Activated CD8-positive, alpha-beta T cell treated with anti-CD3 and anti-CD28 coated beads, Interleukin-2, amount 10 ng/mL, durations not matched to agents 7 days and 5 days (primary cell): ENCODE measurements at regions not wholly inside any gene's neighbourhood (a gene's known extent, or its start where the extent isn't known, plus 50 kb on each side); places are given as distances from the start of the nearest gene placed in this dataset.
A peak's percentile ranks its signal among the peaks of the same experiment; 100 is the strongest.
"Not testable (repeated sequence)": the region's sequence is repeated elsewhere in the genome, so short reads cannot be mapped to it uniquely, and the experiment has no call there.

Source experiments
- ATAC-seq: fragments of 150-1000 bp; cut with Tn5 transposase; one replicate; pipeline ENCODE4 v1.10.0; 2021; ENCODE audit warnings: moderate library complexity
- CTCF ChIA-PET: fragments of 350-600 bp; sonication (Branson Sonifier 250); formaldehyde crosslinking; loops from one replicate; lab custom pipeline; 2021; ENCODE audit warnings: antibody characterized with exemption; lab: Charles Lee
- POLR2A ChIA-PET: fragments of 350-600 bp; sonication (Branson Sonifier 250); formaldehyde crosslinking; loops from one replicate; lab custom pipeline; 2021; ENCODE audit warnings: antibody characterized with exemption; lab: Charles Lee
- DNase-seq: peaks from one replicate; pipeline ENCODE4 v3.0.0-alpha.2; 2020
- H3K27ac Mint-ChIP-seq: one replicate; pipeline ENCODE4 v1.8.0; 2021; ENCODE audit warnings: mild to moderate bottlenecking, mixed read lengths
- H3K27me3 Mint-ChIP-seq: one replicate; pipeline ENCODE4 v1.8.0; 2021; ENCODE audit warnings: low read depth, mixed read lengths
- H3K36me3 Mint-ChIP-seq: one replicate; pipeline ENCODE4 v1.8.0; 2021; ENCODE audit warnings: low read depth, mixed read lengths
- H3K4me1 Mint-ChIP-seq: one replicate; pipeline ENCODE4 v1.8.0; 2021; ENCODE audit warnings: low read depth, mixed read lengths
- H3K4me3 Mint-ChIP-seq: one replicate; pipeline ENCODE4 v1.8.0; 2021; ENCODE audit warnings: mild to moderate bottlenecking, mixed read lengths
- H3K9me3 Mint-ChIP-seq: one replicate; pipeline ENCODE4 v1.8.0; 2022; ENCODE audit warnings: mixed read lengths; ENCODE audit not compliant: insufficient read depth

DNA sequence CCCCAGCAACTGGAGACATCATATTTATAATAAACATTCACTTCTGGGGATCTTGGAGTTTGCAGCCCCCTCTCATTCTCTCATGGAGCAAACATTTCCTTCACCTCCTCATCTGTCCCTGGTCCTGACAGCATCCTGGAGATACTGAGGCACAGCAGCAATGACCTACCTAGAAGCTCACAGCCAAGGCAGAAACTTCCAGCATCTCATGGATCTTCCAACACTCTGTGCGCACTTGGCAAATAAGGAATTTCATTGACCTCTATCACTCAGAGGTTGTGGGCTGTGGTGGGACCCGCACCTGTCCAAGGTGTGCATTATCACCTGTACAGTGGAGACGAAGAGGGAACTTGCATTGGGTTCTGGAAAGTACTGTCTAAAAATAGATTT, 109.8 kb downstream of the GGTLC2 start:
- ChIA-PET POLR2A (no interaction called here), CTCF (interaction anchor here (0.6 to 9.4 kb wide), 28 partner anchors 11 to 643 kb away, joined by 3 to 134 read pairs (median 7); no protein-coding TSS in a partner anchor)
- Mint-ChIP-seq H3K36me3 (no peaks in the 10 kb centered on the region), H3K27me3 (peaks cover 6% of the 10 kb centered on the region), H3K9me3 (no peaks in the 10 kb centered on the region), H3K27ac (no peak overlapping the region), H3K4me1 (peaks cover 37% of the 10 kb centered on the region), H3K4me3 (no peak overlapping the region)
- ATAC-seq (no peak), DNase-seq (no peak)

DNA sequence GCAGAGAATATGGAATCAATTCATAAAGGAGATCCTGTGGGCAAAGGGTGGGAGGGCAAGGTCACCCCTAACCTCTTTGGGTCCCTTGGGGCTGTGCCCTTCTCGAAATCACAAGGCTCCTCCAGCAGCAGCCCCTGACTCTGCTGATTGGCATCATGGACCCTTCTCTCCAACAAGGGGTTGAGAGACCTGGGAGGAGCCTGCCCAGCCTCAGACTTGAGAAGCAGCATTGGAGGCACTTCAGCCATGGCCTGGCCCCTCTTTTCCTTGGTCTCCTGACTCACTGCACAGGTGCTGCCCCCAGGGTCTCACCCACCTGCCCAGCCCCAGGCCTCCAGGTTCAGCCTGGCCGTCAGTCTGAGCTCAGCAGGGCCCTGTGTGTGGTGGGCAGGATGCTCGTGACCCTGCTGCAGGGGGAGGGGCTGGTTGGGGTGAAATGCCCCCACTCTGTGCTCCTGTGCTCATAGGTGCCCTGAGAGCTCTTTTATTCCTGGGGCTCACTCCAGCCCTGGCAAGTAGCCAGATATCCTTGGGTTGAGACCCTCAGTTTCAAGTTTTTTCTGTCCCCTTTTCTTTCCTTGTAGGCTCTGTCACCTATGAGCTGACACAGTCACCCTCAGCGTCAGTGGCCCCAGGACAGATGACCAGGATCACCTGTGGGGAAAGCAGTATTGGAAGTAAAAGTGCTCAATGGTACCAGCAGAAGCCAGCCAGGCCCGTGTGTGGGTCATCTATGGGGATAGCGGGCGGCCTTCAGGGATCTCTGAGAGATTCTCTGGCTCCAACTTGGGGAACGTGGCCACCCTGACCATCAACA, 110.8 kb downstream of the GGTLC2 start:
- Mint-ChIP-seq H3K36me3 (no peaks in the 10 kb centered on the region), H3K27ac (no peak overlapping the region), H3K4me3 (no peak overlapping the region), H3K27me3 (peaks cover 6% of the 10 kb centered on the region), H3K4me1 (peaks cover 44% of the 10 kb centered on the region), H3K9me3 (no peaks in the 10 kb centered on the region)
- DNase-seq: no peak
- no peak for ATAC-seq
- CTCF ChIA-PET: interaction anchor here (1.7 to 9.4 kb wide), 7 partner anchors 11 to 129 kb away, joined by 5 to 134 read pairs (median 17); no protein-coding TSS in a partner anchor
- POLR2A ChIA-PET: no interaction called here

DNA sequence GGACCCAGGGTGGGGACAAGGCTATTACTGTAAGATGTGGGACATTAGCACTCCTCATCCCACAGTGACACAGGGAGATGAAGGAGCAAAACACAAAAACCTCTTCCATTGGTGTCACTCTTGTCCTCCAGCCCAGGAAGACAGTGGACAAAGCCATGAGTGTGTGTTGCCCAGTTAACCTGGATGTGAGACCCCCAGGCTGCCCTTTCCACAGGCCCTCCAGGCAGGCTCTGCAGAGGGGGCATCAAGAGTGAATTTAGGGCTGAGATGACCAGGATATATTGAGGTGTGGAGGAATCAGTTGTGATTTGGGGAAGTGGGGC, 111.3 kb downstream of the GGTLC2 start:
- H3K36me3 Mint-ChIP-seq: no peaks in the 10 kb centered on the region
- H3K4me3 Mint-ChIP-seq: no peak overlapping the region
- H3K27me3 Mint-ChIP-seq: peaks cover 6% of the 10 kb centered on the region
- POLR2A ChIA-PET: no interaction called here
- CTCF ChIA-PET: interaction anchor here (0.9 to 9.4 kb wide), 5 partner anchors 11 to 129 kb away, joined by 4 to 134 read pairs (median 17); no protein-coding TSS in a partner anchor
- no peak for ATAC-seq
- peaks cover 47% of the 10 kb centered on the region for H3K4me1 Mint-ChIP-seq
- no peaks in the 10 kb centered on the region for H3K9me3 Mint-ChIP-seq
- H3K27ac Mint-ChIP-seq: no peak overlapping the region
- no peak for DNase-seq

DNA sequence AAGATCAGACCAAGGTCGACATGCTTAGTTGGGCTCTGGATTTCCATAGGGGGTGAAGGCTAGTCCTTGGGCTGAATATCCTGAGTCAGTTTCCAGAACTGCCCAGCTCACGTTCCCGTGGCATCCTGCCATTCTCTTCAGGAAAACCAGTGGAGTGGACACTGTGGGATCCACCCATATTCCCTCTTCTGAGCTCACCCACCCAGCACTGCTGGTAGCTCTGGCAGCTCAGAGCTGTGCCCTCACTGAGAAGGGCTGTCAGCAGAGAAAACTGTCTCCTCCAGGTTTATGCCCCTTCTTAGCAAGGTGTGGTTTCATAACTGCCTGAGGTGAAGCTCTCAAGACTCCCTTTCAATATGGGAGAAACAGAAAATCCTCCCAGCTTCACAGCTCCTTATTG, 111.7 kb downstream of the GGTLC2 start:
- no peak for DNase-seq
- POLR2A ChIA-PET: no interaction called here
- Mint-ChIP-seq H3K4me3 (no peak overlapping the region), H3K27me3 (peaks cover 6% of the 10 kb centered on the region), H3K9me3 (no peaks in the 10 kb centered on the region), H3K27ac (no peak overlapping the region), H3K36me3 (no peaks in the 10 kb centered on the region), H3K4me1 (peaks cover 47% of the 10 kb centered on the region)
- CTCF ChIA-PET: interaction anchor here (0.9 to 9.4 kb wide), 8 partner anchors 10 to 198 kb away, joined by 3 to 134 read pairs (median 4); no protein-coding TSS in a partner anchor
- ATAC-seq: no peak

DNA sequence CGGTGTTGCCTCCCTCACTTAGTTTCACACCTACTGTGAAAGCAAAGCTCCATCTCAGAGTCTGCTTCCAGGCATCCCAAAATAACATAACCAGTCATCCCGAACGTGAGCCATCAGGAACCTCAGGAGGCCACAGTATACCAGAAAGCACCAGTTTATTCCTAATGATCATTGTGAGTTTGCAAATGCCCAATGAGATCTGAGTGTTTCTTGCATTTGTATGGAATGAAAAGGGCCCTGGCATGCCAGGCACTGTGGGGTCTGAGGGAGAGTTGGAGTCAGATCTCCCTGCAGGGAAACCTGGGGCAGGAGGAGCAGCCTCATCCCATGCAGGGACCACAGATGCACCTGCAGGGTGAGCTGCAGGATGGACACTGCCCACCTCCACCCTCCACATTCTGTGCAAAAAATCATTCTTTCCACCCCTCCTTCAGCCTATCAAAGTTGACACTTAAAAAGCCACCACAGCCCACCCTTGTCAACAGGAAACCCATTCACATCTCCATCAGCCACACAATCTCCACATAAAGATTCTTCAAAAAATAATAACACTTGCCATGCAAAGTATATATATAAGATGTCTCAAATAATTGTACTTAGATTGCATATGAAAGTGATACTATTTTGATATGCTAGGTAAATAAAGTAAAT, 112.3 kb downstream of the GGTLC2 start:
- H3K27me3 Mint-ChIP-seq, DNase-seq, ATAC-seq, POLR2A ChIA-PET, H3K4me3 Mint-ChIP-seq, H3K27ac Mint-ChIP-seq, H3K36me3 Mint-ChIP-seq, H3K9me3 Mint-ChIP-seq: not testable (repeated sequence)
- CTCF ChIA-PET: interaction anchor here (0.9 to 9.4 kb wide), 8 partner anchors 10 to 198 kb away, joined by 3 to 134 read pairs (median 4); no protein-coding TSS in a partner anchor
- peaks cover 47% of the 10 kb centered on the region for H3K4me1 Mint-ChIP-seq

DNA sequence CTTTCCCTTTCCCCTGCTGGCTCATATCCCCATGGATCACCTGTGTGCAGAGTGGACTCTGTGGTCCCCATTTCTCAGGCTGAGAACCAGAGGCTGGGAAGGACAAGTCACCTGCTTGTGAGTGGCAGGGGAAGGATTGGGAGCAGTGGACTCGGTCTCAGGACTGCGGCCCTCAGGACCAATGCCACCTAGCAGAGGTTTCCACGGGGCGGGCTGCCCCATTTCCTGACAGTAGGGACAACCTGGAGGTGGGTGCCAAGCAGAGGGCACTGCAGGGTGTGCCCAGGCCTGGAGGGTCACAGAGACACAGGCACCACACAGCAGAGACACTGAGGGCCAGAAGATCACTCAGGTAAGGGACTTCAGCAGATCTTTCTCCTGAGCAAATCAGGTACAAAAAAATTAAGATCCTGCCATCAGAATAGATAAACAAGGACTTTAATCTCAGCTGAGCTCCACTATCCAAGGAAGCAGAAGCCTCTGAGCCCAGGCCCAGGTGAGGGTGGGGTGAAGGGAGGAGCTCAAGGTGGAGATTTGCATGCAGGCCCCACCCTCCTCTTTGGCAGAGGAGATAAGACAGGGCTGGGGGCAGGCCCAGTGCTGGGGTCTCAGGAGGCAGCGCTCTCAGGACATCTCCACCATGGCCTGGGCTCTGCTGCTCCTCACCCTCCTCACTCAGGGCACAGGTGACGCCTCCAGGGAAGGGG, 113.8 kb downstream of the GGTLC2 start:
- CTCF ChIA-PET: interaction anchor here (1.3 to 9.4 kb wide), 3 partner anchors 8 to 48 kb away, joined by 4 to 134 read pairs (median 6); no protein-coding TSS in a partner anchor
- not testable (repeated sequence) for DNase-seq, H3K27me3 Mint-ChIP-seq

DNA sequence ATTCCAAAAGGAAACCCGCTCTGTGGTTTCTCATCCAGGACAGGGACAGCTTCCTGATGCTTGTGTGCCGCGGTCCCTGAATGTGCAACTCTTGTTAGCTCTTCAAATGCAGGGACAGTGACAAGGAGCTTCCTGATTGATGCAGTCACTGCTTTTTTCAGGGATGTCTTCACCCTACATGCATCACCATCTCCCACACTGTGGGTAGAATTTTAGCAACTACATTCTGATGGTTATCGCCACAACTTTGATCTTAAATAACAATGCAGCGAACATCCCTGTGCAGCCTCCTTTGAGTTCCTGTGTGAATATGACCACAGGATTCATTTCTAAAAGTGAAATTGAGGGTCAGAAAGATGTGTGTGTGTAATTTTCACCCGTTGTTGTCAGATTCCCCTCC, 115.0 kb downstream of the GGTLC2 start:
- no peak overlapping the region for H3K4me3 Mint-ChIP-seq
- peaks cover 37% of the 10 kb centered on the region for H3K4me1 Mint-ChIP-seq
- no peak for ATAC-seq
- peak; percentile 17 for DNase-seq
- POLR2A ChIA-PET: no interaction called here
- no peaks in the 10 kb centered on the region for H3K9me3 Mint-ChIP-seq
- no peaks in the 10 kb centered on the region for H3K27me3 Mint-ChIP-seq
- CTCF ChIA-PET: interaction anchor here (1.3 to 9.4 kb wide), 3 partner anchors 7 to 49 kb away, joined by 4 to 134 read pairs (median 6); no protein-coding TSS in a partner anchor
- peak overlapping the region; percentile 2 for H3K27ac Mint-ChIP-seq
- no peaks in the 10 kb centered on the region for H3K36me3 Mint-ChIP-seq

More for the DNA sequence above, 113.8 kb downstream of the GGTLC2 start:
- H3K27ac Mint-ChIP-seq, H3K4me3 Mint-ChIP-seq, POLR2A ChIA-PET, H3K9me3 Mint-ChIP-seq, ATAC-seq, H3K36me3 Mint-ChIP-seq: not testable (repeated sequence)
- peaks cover 44% of the 10 kb centered on the region for H3K4me1 Mint-ChIP-seq

DNA sequence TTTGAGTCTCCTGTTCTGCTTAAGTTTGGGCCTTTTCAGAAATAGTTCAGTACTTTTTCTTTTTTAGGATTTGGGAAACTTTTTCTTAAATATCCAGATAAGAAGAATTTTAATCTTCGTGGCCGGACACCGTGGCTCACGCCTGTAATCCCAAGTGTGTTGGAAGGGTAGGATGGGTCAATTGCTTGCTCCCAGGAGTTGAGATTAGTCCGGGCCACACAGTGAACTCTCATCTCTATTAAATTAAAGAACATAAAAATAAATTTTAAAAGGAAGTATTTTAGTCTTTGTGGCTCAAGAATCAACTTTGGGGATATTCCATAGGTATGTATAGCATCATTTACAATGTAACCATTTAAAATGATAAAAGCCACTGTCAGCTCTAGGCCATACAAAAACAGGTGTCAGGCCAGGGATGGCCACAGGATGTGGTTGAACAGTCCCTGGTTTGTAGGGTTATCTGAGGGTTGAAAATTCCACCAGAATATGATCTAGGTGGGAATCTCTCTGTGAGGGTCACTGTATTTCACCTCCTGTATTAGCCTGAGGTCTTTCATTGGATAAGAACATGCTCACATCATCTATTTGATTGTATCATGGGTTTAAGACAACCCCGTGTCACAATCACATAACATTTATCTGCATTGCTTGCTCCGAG, 115.6 kb downstream of the GGTLC2 start:
- ATAC-seq (no peak), DNase-seq (peak; percentile 13)
- Mint-ChIP-seq H3K4me3 (no peak overlapping the region), H3K4me1 (peaks cover 37% of the 10 kb centered on the region), H3K27ac (no peak overlapping the region), H3K36me3 (no peaks in the 10 kb centered on the region), H3K9me3 (no peaks in the 10 kb centered on the region), H3K27me3 (no peaks in the 10 kb centered on the region)
- POLR2A ChIA-PET: no interaction called here
- CTCF ChIA-PET: interaction anchor here (0.7 to 9.4 kb wide), 3 partner anchors 6 to 124 kb away, joined by 3 to 134 read pairs (median 5); no protein-coding TSS in a partner anchor

DNA sequence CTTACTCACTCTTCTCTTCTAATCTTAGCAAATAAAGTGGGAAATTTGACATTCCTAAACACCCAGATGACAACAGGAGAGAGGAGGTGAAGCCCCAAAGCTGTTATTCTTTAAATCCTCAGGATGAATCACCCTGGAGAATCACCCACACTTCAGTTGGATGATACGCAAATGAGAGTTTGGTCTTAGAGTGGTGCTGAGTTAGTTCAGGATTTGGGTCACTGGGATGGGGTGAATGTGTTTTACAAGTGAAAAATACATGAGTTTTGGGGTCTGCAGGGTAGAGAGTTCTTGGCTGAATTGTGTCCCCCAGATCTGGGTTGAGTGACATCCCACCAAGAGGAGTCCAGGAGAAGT, 117.2 kb downstream of the GGTLC2 start:
- ChIA-PET CTCF (interaction anchor here (1.0 kb wide), 1 partner anchor 9 kb away, joined by 6 read pairs; no protein-coding TSS in a partner anchor), POLR2A (no interaction called here)
- Mint-ChIP-seq H3K27me3 (no peaks in the 10 kb centered on the region), H3K4me3 (no peak overlapping the region), H3K4me1 (peaks cover 27% of the 10 kb centered on the region), H3K36me3 (no peaks in the 10 kb centered on the region), H3K9me3 (no peaks in the 10 kb centered on the region), H3K27ac (no peak overlapping the region)
- ATAC-seq (no peak), DNase-seq (no peak)

DNA sequence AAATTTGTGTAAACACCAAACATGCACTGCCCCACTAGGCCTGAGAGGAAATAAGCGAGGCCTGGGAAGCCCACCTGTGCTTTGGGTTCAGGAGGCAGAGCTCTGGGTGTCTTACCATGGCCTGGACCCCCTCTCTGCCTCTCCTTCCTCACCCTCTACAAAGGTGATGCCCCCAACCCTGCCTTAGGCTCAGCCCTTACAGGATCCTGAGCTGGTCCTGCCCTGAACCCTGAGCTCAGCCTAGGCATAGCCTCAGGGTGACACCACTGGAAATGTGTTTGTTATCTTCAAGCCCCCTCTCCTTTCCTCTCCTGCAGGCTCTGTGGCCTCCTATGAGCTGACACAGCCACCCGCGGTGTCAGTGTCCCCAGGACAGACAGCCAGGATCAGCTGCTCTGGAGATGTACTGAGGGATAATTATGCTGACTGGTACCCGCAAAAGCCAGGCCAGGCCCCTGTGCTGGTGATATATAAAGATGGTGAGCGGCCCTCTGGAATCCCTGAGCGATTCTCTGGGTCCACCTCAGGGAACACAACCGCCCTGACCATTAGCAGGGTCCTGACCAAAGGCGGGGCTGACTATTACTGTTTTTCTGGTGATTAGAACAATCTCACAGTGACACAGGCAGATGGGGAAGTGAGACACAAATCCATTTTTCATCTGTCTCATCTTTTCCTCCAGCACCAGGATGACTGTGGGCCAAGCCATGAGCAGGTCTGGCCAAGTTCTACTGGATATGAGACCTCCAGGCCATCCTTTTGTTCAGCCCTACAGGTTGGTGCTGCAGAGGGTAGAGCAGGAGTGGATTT, 117.8 kb downstream of the GGTLC2 start:
- H3K36me3 Mint-ChIP-seq: no peaks in the 10 kb centered on the region
- H3K27ac Mint-ChIP-seq: no peak overlapping the region
- peak; percentile 5 for DNase-seq
- no peak overlapping the region for H3K4me3 Mint-ChIP-seq
- ChIA-PET CTCF (interaction anchor here (1.0 to 9.2 kb wide), 2 partner anchors 7 to 8 kb away, joined by 6 to 134 read pairs; no protein-coding TSS in a partner anchor), POLR2A (no interaction called here)
- H3K9me3 Mint-ChIP-seq: no peaks in the 10 kb centered on the region
- H3K27me3 Mint-ChIP-seq: no peaks in the 10 kb centered on the region
- peaks cover 22% of the 10 kb centered on the region for H3K4me1 Mint-ChIP-seq
- ATAC-seq: no peak
